HG02973 (cell line): ENCODE measurements at regions not wholly inside any gene's neighbourhood (a gene's known extent, or its start where the extent isn't known, plus 50 kb on each side); places are given as distances from the start of the nearest gene placed in this dataset.
"Not testable (repeated sequence)": the region's sequence is repeated elsewhere in the genome, so short reads cannot be mapped to it uniquely, and the experiment has no call there.

Experiments used
- ATAC-seq: cut with Tn5 transposase; IDR thresholded peaks from one replicate; pipeline ENCODE4 v1.9.1; 2021; ENCODE audit warnings: moderate library complexity; ENCODE audit not compliant: unreplicated experiment

GRCh38 chr12:17016116-17016864, 410.3 kb upstream of the LMO3 start:
- no peak for ATAC-seq

- no peak for ATAC-seq
Observed at GRCh38 chr12:17015501-17015900, 409.5 kb upstream of the LMO3 start.

GRCh38 chr12:17007442-17008040, 401.6 kb upstream of the LMO3 start:
- not testable (repeated sequence) for ATAC-seq

GRCh38 chr12:16998538-16998937, 392.6 kb upstream of the LMO3 start:
- ATAC-seq, result not testable (repeated sequence)

DNA sequence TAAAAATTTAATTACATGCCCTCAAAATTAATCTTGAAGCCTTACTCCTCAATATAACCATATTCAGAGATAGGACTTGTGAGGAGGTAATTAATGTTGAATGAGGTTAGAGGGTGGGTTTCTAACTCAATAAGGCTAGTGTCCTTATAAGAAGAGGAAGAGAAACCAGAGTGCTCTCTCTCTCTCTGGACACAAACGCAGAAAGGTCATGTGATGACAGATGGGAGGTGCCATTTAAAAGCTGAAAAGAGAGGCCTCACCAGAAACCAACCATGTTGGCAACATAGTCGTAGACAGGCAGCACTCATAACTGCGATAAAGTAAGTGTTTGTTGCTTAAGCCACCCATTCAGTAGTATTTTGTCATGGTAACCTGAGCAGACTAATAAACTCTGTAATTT, 378.5 kb upstream of the LMO3 start:
- ATAC-seq, result no peak

- ATAC-seq, result no peak
Observed at GRCh38 chr12:16972923-16973770, 367.2 kb upstream of the LMO3 start.

- no peak for ATAC-seq
Observed at GRCh38 chr12:16962889-16963288, 356.9 kb upstream of the LMO3 start.

DNA sequence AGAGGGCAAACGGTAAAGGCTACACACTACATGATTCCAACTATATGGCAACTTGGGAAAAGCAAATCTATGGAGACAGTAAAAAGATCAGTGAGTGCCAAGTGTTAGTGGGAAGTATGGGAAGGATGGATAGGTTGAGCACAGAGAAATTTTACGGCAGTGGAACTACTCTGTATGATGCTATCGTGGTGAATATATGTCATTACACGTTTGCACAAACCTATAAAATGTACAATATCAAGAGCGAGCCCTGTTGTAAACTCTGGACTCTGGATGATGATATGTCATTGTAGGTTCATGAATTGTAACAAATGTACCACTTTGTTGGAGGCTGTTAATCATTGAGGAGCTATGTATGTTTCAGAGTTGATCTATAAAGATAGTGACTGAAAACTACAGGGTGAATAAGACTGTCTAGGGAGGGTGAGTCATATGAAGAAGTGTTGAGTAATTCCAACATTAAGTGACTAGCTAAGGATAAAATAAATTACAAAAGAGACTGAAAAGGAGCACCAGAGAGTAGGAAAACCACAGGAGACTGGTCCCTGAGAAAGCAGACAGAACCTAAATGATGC, 349.2 kb upstream of the LMO3 start:
- ATAC-seq, result no peak

GRCh38 chr12:16949871-16950667, 344.1 kb upstream of the LMO3 start:
- no peak for ATAC-seq

- ATAC-seq, result no peak
Observed at GRCh38 chr12:16949371-16949770, 343.4 kb upstream of the LMO3 start.

DNA sequence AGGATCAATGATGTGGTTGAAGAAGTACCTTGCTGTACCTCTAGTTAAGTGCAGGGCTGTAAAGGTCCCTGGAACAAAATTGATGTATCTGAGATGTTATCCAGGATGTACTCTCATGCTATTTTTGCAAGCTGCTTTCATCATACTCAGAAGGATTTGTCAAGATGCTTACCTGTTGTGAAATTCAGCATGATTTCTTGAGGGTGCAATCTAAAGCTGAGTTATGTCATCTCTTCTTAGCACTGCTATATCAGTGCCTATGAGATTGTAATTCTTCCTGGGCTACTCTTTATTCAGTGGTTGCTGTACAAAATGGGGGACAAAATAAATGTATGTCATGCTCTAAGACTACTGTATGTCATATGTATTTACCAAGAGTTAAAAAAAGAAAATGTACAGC, 340.7 kb upstream of the LMO3 start:
- ATAC-seq, result no peak

DNA sequence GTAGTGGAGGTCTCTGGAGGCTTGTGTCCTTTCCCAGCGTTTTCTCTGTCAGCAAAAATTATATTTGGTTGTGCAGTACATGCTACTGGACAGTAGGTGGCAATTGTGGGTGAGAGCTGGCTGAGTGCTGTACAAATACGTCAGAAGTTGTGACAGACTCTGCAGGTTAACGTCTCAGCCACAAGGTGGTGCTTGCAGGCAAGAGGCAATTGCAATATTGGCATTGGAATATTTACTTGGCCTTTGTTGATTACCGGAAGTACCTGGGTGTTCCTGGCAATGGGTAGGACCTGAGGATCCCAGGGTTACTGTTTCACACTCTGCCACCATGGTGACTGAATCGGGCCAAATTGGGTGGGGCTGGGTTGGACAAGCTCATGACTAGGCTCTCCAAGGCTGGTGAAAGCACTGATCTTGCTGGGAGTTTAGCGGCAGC, 333.9 kb upstream of the LMO3 start:
- peak; percentile 99 for ATAC-seq

GRCh38 chr12:16927259-16927658, 321.3 kb upstream of the LMO3 start:
- no peak for ATAC-seq

- ATAC-seq, result no peak
Observed at GRCh38 chr12:16920451-16920850, 314.5 kb upstream of the LMO3 start.

DNA sequence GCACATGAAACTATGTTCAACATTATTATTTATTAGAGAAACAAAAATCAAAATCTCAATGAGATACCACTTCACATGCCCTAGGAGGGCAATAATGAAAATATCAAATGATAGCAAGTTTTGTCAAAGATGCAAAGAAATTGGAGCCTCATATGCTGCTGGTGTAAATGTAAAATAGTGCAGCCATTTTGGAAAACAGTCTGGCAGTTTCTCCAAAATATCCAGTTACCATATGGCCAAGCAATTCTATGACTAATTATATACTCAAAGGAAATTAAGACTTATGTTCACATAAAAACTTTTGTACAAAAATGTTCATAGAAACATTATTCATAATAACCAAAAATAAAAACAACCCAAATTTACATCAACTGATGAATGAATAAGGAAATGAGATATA, 313.6 kb upstream of the LMO3 start:
- no peak for ATAC-seq

GRCh38 chr12:16914853-16915252, 308.9 kb upstream of the LMO3 start:
- no peak for ATAC-seq

- no peak for ATAC-seq
Observed at GRCh38 chr12:16913832-16914490, 308.0 kb upstream of the LMO3 start.

DNA sequence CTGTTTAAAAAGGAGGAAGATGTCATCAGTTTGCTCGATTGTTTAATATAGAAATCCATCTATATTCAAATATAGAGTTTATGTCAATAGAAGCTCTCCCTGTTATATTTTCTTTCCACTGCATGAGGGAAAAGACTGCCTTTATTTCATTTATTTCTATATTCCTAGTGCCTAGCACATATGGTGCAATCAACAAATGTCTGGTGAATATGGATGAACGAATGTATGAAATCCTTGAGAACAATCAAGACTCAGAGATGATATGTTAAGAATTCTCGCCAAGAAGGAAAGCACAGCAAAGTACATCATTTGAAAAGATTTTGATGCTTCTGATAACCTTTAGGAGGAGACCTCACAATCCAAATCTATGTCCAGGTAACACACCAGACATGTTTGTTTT, 296.0 kb upstream of the LMO3 start:
- no peak for ATAC-seq

GRCh38 chr12:16893426-16893825, 287.5 kb upstream of the LMO3 start:
- ATAC-seq, result no peak

DNA sequence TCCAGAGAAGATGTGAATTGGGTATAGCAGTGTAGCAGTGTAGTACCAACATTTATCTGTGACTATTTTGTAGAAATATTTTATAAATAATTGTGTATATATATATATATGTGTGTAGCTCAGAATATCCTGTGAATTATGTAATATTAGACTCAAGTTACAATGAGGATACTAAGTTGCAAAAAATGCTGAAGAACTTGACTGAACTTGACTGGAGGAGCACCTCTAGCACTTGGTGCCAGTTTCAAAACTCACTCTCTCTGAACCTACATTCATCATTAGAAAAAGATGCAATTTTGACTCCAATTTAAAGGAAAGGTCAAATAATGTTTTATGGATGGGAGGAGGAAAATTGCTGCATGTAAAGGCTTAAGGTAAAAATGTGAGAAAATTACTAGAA, 285.7 kb upstream of the LMO3 start:
- no peak for ATAC-seq
